Left lobe of liver (tissue), 2 donors: ENCODE measurements at regions not wholly inside any gene's neighbourhood (a gene's known extent, or its start where the extent isn't known, plus 50 kb on each side); places are given as distances from the start of the nearest gene placed in this dataset.

ENCODE experiments used
- ATAC-seq: fragments of 200-7000 bp; cut with Tn5 transposase; one replicate; pipeline ENCODE4 v1.9.1; 2020; ENCODE audit warnings: mild to moderate bottlenecking, moderate library complexity
- DNase-seq: peaks from one replicate; pipeline ENCODE4 v3.0.0-alpha.2; 2020; ENCODE audit warnings: low spot score
- donor health status: DM: no; HTN: no; CAD: no; lungs with moderate emphysema.
- donor health status: DM: no; HTN: yes; CAD: no.

- DNase-seq (peak; percentile 77), ATAC-seq (peak; percentile 86)
Measured at GRCh38 chr5:173689171-173689736, 72.8 kb upstream of the BOD1 start.

- DNase-seq (peak; percentile 61), ATAC-seq (peak; percentile 77)
Measured at GRCh38 chr5:173689737-173690360, 73.4 kb upstream of the BOD1 start.

- no peak for ATAC-seq
- no peak for DNase-seq
Measured at GRCh38 chr5:173691931-173692330, 75.5 kb upstream of the BOD1 start.

GRCh38 chr5:173693670-173694069 lies 77.2 kb upstream of the BOD1 start:
- DNase-seq (no peak), ATAC-seq (no peak)

- DNase-seq (no peak), ATAC-seq (no peak)
Measured at GRCh38 chr5:173696216-173696615, 79.8 kb upstream of the BOD1 start.

- ATAC-seq (no peak), DNase-seq (no peak)
Measured at GRCh38 chr5:173697931-173698579, 81.6 kb upstream of the BOD1 start.

GRCh38 chr5:173699966-173700365 lies 83.5 kb upstream of the BOD1 start:
- ATAC-seq = no peak
- DNase-seq = no peak

- DNase-seq = no peak
- ATAC-seq = no peak
Measured at GRCh38 chr5:173703466-173703865, 87.0 kb upstream of the BOD1 start.

- peak; percentile 22 for ATAC-seq
- no peak for DNase-seq
Measured at GRCh38 chr5:173704615-173705511, 88.4 kb upstream of the BOD1 start.

- no peak for DNase-seq
- ATAC-seq = no peak
Measured at GRCh38 chr5:173705512-173706044, 89.1 kb upstream of the BOD1 start.

- DNase-seq = no peak
- ATAC-seq = peak; percentile 33
Measured at GRCh38 chr5:173706700-173707099, 90.2 kb upstream of the BOD1 start.

GRCh38 chr5:173707392-173707791 lies 90.9 kb upstream of the BOD1 start:
- DNase-seq = no peak
- no peak for ATAC-seq

GRCh38 chr5:173709145-173709544 lies 92.7 kb upstream of the BOD1 start:
- DNase-seq (no peak), ATAC-seq (no peak)

- DNase-seq (no peak), ATAC-seq (no peak)
Measured at GRCh38 chr5:173709761-173710160, 93.3 kb upstream of the BOD1 start.

- no peak for ATAC-seq
- DNase-seq = no peak
Measured at GRCh38 chr5:173710528-173710927, 94.1 kb upstream of the BOD1 start.

GRCh38 chr5:173711466-173711865 lies 95.0 kb upstream of the BOD1 start:
- no peak for DNase-seq
- ATAC-seq = no peak

GRCh38 chr5:173712609-173713175 lies 96.2 kb upstream of the BOD1 start:
- DNase-seq = no peak
- no peak for ATAC-seq

- DNase-seq (no peak), ATAC-seq (no peak)
Measured at GRCh38 chr5:173714551-173715428, 98.3 kb upstream of the BOD1 start.

- no peak for ATAC-seq
- DNase-seq = no peak
Measured at GRCh38 chr5:173715607-173716006, 99.2 kb upstream of the BOD1 start.
